Epithelial cell of proximal tubule (primary cell): ENCODE measurements at regions not wholly inside any gene's neighbourhood (a gene's known extent, or its start where the extent isn't known, plus 50 kb on each side); places are given as distances from the start of the nearest gene placed in this dataset.

Experiments used
- DNase-seq: peaks from one replicate; pipeline ENCODE4 v3.0.0-alpha.2; 2011; ENCODE audit warnings: low read depth
- H3K4me3 ChIP-seq: 2 replicates; pipeline ENCODE4 v1.5.1; 2011; ENCODE audit warnings: low read depth, mild to moderate bottlenecking, low read length
- TF ChIP-seq, protein P1 (sequence below): conservative IDR thresholded peaks from 2 replicates; pipeline ENCODE4 v1.5.1; 2012; ENCODE audit warnings: low read depth, mild to moderate bottlenecking, low read length

DNA sequence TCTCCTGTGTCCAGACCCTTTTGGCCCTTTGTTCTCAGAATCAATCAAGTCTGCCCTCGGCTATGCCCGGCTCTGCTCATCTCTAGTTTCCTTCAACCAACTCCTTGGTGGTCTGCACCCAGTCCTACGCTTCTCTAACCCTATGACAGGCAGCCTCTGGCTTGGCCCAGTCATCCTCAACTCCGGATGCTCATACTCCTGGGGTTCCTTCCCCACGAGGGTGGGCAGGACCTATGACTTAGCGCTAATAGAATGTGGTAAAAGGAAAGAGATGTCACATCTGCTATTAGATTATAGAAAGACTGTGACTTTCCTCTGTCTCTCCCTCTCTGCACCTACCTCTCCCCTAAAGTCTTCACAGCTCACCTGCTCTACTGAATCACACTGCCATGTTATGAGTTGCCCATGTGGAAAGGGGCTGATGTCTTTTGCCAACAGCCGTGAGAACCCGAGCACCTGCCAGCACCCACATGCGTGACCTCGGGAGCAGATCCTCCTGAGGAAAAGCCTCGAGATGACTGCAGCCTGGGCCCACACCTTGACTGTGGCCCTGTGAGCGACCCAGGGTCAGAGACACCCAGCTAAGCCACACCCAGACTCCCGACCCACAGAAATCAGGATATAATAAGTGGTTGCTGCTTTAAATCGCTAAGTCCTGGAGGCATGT is 334.9 kb downstream of the GADD45G start:
- no peak for DNase-seq
- TF ChIP-seq, protein P1, sequence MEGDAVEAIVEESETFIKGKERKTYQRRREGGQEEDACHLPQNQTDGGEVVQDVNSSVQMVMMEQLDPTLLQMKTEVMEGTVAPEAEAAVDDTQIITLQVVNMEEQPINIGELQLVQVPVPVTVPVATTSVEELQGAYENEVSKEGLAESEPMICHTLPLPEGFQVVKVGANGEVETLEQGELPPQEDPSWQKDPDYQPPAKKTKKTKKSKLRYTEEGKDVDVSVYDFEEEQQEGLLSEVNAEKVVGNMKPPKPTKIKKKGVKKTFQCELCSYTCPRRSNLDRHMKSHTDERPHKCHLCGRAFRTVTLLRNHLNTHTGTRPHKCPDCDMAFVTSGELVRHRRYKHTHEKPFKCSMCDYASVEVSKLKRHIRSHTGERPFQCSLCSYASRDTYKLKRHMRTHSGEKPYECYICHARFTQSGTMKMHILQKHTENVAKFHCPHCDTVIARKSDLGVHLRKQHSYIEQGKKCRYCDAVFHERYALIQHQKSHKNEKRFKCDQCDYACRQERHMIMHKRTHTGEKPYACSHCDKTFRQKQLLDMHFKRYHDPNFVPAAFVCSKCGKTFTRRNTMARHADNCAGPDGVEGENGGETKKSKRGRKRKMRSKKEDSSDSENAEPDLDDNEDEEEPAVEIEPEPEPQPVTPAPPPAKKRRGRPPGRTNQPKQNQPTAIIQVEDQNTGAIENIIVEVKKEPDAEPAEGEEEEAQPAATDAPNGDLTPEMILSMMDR, result no peak
- no peak overlapping the region for H3K4me3 ChIP-seq

DNA sequence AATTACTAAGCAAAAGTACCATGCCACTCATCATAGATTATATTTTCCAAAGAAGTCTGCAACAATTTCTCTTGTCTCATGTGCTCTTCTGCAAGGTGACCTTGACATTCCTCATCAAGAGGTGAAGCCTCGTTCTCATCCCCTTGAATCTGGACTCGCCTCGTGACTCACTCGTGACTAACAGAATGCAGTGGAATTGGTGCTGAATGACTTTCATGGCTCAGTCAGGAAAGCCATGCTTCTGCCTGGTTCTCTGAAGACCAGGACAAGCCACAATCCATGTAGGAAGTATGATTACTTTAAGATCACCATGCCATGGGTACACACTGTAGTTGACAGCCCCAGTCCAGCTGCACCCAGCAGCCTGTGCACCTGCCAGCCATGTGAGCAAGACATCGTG is 335.8 kb downstream of the GADD45G start:
- no peak for DNase-seq
- H3K4me3 ChIP-seq, result no peak overlapping the region
- TF ChIP-seq, protein P1, result no peak

DNA sequence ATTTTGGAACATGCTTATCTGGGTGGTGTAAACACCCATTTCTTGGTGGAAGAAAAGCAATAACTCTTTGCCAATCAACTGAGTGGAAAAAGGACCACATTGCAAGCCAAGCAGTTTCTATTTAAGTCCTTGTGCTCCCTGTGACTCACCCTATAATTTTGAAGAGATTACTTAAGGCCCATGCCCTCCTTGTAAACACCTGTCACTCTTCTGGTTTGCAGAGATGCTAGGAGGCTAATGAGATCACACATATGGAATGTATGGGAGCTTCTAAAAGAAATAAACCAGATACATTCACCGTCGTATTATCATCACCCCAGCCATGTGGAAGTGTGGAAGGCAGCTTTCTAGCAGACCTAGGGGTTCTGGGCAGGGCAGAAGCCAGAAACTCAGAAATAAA is 337.1 kb downstream of the GADD45G start:
- H3K4me3 ChIP-seq, result no peak overlapping the region
- DNase-seq, result no peak
- TF ChIP-seq, protein P1, result no peak

DNA sequence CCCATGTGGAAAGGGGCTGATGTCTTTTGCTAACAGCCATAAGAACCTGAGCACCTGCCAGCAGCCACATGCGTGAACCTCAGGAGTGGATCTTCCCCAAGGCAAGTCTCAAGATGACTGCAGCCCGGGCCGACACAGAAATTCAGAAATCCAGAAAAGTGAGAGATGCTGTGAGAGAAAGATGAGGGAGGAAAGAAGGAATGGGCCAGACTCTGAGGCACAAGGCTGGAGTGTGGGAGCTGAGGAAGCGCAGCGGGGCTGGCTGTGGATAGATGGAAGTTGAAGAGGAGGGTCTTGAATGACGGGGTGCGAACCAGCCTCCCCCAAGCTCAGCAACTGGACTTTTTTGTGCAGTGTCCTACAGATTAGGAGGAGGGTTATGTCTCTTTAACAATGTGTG is 337.8 kb downstream of the GADD45G start:
- no peak for DNase-seq
- H3K4me3 ChIP-seq, result no peak overlapping the region
- TF ChIP-seq, protein P1, result no peak

DNA sequence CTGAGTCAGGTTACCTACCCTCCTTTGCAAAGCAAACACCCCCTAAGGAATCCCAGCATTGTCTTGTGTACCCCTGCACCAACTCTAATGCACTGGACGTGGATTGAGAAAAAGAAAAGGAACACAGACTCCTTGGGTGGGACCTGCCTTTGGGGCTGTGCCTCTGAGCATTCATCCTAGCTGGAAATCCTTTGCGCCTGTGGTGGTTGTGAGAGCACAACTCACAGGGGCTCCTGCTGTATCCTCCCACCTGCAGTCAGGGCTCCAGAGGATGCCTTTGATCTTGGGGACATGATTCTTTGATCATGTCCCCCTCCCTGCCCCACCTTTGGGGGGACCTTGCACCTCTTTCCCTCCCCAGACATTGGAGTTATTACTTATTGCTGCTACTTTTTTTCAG is 338.5 kb downstream of the GADD45G start:
- TF ChIP-seq, protein P1, result no peak

DNA sequence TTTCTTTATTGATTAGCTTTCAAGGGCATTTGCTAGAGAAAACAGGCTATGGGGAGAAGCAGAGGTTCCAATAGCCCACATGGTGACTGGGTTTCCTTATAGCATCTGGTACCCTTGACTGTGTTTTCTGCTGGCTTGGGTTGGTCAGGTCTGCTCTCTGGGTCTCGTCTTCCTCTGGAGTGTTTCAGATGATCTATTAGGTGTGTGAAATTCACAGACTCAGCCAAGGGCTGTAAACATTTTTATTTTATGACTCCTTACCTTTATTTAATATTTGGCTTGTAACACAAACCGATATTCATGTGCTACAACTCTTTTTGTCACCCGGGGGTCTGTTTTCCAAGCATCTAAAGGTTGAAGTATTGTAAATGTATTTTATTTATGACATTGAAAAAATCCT is 338.9 kb downstream of the GADD45G start:
- TF ChIP-seq, protein P1, result no peak
- no peak for DNase-seq
- no peak overlapping the region for H3K4me3 ChIP-seq

More for the DNA sequence above, 338.5 kb downstream of the GADD45G start:
- DNase-seq, result no peak
- no peak overlapping the region for H3K4me3 ChIP-seq

DNA sequence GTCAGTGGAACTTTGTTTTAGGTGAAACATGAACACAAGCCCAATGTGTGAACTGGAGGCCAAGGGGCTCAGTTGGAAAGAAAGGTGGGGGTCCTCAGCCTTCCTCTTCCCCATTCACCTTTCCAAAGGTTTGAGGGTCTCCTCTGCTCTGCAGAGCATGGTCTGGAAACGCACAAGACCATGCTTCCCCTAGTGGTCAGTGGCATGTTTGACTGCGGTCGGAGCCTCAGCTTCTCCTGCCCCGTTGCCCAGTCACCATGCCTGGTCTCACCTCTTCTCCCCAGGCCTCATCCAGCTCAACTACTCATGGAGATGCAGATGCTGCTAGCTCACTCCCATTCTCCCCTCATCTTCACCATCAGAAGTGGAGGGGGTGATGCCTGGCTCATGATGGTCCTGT is 340.3 kb downstream of the GADD45G start:
- TF ChIP-seq, protein P1, result peak; percentile 2
- no peak overlapping the region for H3K4me3 ChIP-seq
- DNase-seq, result no peak
